A673 (cell line): ENCODE measurements at regions not wholly inside any gene's neighbourhood (a gene's known extent, or its start where the extent isn't known, plus 50 kb on each side); places are given as distances from the start of the nearest gene placed in this dataset.

Source experiments
- BruUV-seq: library from RNA; stranded (reverse); fragments of 400-500 nt; replicated peaks from 2 replicates; lab custom pipeline; 2021; lab: Mats Ljungman, UMichigan
- CTCF ChIA-PET: fragments of 300-600 bp; sonication (Branson Sonifier 250); formaldehyde crosslinking; loops from one replicate; lab custom pipeline; 2022; ENCODE audit warnings: antibody characterized with exemption; lab: Charles Lee
- POLR2A ChIA-PET: fragments of 300-600 bp; sonication (Branson Sonifier 250); formaldehyde crosslinking; loops from one replicate; lab custom pipeline; 2022; ENCODE audit warnings: antibody characterized with exemption; ENCODE audit not compliant: low non-redundant PET; lab: Charles Lee
- DNase-seq: peaks from one replicate; pipeline ENCODE4 v3.0.0-alpha.2; 2015; ENCODE audit warnings: low spot score
- H3K27ac ChIP-seq: fragments of 200-600 bp; sonication (generic); 2 replicates; pipeline ENCODE4 v1.5.1; 2016; ENCODE audit warnings: mixed run types, low read depth, mild to moderate bottlenecking, mixed read lengths, antibody characterized with exemption, low read length; ENCODE audit not compliant: poor library complexity, severe bottlenecking
- H3K27me3 ChIP-seq: fragments of 200-600 bp; sonication (generic); replicated peaks from 2 replicates; pipeline ENCODE4 v1.6.1; 2017; ENCODE audit warnings: mixed run types, low read depth, mild to moderate bottlenecking, mixed read lengths, antibody characterized with exemption, low read length; ENCODE audit not compliant: insufficient read depth, poor library complexity
- H3K36me3 ChIP-seq: fragments of 200-600 bp; sonication (generic); 2 replicates; pipeline ENCODE4 v1.6.1; 2016; ENCODE audit warnings: mixed run types, mild to moderate bottlenecking, mixed read lengths, antibody characterized with exemption, low read length; ENCODE audit not compliant: insufficient read depth, poor library complexity, severe bottlenecking
- H3K4me1 ChIP-seq: fragments of 200-600 bp; sonication (generic); 2 replicates; pipeline ENCODE4 v1.6.1; 2017; ENCODE audit warnings: mixed run types, mild to moderate bottlenecking, mixed read lengths, antibody characterized with exemption, low read length; ENCODE audit not compliant: insufficient read depth, poor library complexity, severe bottlenecking
- H3K4me3 ChIP-seq: fragments of 200-600 bp; sonication (generic); 2 replicates; pipeline ENCODE4 v1.5.1; 2016; ENCODE audit warnings: low read depth, mixed run types, mild to moderate bottlenecking, mixed read lengths, low read length; ENCODE audit not compliant: poor library complexity, severe bottlenecking
- H3K9me3 ChIP-seq: fragments of 200-600 bp; sonication (generic); 2 replicates; pipeline ENCODE4 v1.6.1; 2016; ENCODE audit warnings: mixed run types, low read depth, mild to moderate bottlenecking, mixed read lengths, antibody characterized with exemption, low read length; ENCODE audit not compliant: poor library complexity, severe bottlenecking
- CTCF ChIP-seq: fragments of 300-800, 200-600 bp; sonication (generic); conservative IDR thresholded peaks from 2 replicates; pipeline ENCODE4 v1.5.1; 2017; ENCODE audit warnings: low read depth, mild to moderate bottlenecking, antibody characterized with exemption, low read length, moderate library complexity, mixed read lengths
- EZH2 ChIP-seq: fragments of 200-600 bp; sonication (generic); IDR thresholded peaks from 2 replicates; pipeline ENCODE4 v1.6.1; 2017; ENCODE audit warnings: borderline replicate concordance, low read depth, mild to moderate bottlenecking, mixed read lengths, antibody characterized with exemption, low read length; ENCODE audit not compliant: poor library complexity, severe bottlenecking
- intact Hi-C: fragments of 100-400 bp; cut with micrococcal nuclease; formaldehyde crosslinking; loops from one replicate; pipeline ENCODE4 v1.10.0; 2022; ENCODE audit not compliant: unreplicated experiment

DNA sequence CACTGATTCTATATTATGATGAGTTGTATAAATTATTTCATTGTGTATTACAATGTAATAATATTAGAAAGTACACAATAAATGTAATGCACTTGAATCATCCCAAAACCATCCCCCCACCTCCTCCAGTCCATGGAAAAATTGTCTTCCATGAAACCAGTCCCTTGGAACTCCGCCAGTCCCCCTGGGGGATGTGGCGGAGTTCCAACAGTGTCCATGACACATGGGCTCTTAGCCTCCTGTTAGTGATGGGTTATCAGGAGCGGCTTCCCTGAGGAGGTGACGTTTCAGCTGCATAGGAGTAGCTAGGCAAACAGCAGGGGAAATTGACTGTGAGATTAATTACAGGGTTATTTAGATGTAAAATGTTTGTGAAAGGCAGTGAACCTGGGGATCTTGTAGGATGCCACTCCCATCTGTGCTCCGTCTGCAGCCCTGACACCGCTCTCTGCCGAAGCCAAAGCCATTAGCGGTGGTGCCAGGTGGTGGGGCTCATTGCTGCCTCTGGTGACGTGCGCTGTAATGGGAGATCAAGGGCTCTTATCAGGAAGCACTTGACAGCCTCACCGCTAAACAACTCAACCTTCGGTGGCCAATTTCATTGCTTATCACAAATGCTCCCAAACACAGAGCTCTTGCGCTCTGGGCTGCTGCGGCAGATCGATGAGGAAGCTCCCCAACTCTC, 81.6 kb upstream of the MC3R start:
- Histone ChIP-seq H3K36me3 (no peaks in the 10 kb centered on the region), H3K4me1 (no peaks in the 10 kb centered on the region), H3K4me3 (no peak overlapping the region), H3K9me3 (no peaks in the 10 kb centered on the region), H3K27me3 (no peaks in the 10 kb centered on the region), H3K27ac (no peak overlapping the region)
- intact Hi-C loops, result no loop called here
- POLR2A ChIA-PET, result no interaction called here
- BruUV-seq, result no TSS peak
- no peak for TF ChIP-seq EZH2
- no peak for TF ChIP-seq CTCF
- CTCF ChIA-PET, result no interaction called here
- no peak for DNase-seq

GRCh38 chr20:56171087-56172012, 77.2 kb upstream of the MC3R start:
- H3K27me3 ChIP-seq, result peaks cover 8% of the 10 kb centered on the region
- no peaks in the 10 kb centered on the region for H3K4me1 ChIP-seq
- POLR2A ChIA-PET, result no interaction called here
- H3K4me3 ChIP-seq, result no peak overlapping the region
- DNase-seq, result peak; percentile 10
- TF ChIP-seq CTCF (0 out of 2 replicates have a peak, but pooled peaks have one; percentile 27), EZH2 (no peak)
- no peaks in the 10 kb centered on the region for H3K36me3 ChIP-seq
- intact Hi-C loops, result no loop called here
- H3K27ac ChIP-seq, result no peak overlapping the region
- no peaks in the 10 kb centered on the region for H3K9me3 ChIP-seq
- CTCF ChIA-PET, result no interaction called here
- BruUV-seq, result no TSS peak

DNA sequence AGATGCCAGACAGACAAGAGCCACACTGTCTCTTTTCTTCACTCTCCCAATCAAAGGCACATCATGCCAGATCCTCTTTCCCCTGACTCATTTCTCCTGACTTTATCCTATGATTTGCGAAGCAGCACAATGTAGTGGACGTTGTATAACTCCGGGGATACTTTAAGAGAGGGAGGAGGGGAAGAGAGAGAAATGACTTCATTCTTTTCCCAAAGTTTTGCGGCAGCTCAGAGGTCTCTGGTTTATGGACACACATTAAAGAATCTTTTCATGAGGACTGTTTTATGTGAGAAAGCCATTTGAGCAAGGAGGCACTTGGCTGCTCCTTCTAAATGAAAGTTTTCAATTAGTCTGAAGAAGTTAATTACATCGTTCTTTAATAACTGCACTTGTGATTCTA, 75.1 kb upstream of the MC3R start:
- Histone ChIP-seq H3K9me3 (no peaks in the 10 kb centered on the region), H3K4me1 (no peaks in the 10 kb centered on the region), H3K4me3 (no peak overlapping the region), H3K27ac (no peak overlapping the region), H3K27me3 (peaks cover 8% of the 10 kb centered on the region), H3K36me3 (no peaks in the 10 kb centered on the region)
- DNase-seq, result no peak
- CTCF ChIA-PET, result no interaction called here
- no TSS peak for BruUV-seq
- intact Hi-C loops, result no loop called here
- TF ChIP-seq CTCF (no peak), EZH2 (no peak)
- POLR2A ChIA-PET, result no interaction called here
